Heart left ventricle (tissue), 13 donors: ENCODE measurements at regions not wholly inside any gene's neighbourhood (a gene's known extent, or its start where the extent isn't known, plus 50 kb on each side); places are given as distances from the start of the nearest gene placed in this dataset.

Source experiments
- POLR2A ChIP-seq, 2 donors: fragments of 450-650 bp; IDR thresholded peaks; one replicate each; pipeline ENCODE4 v1.6.1; 2017; ENCODE audit warnings: antibody characterized with exemption in 2 of 2, mild to moderate bottlenecking in 2 of 2, moderate library complexity in 2 of 2
- TF ChIP-seq, protein P1 (sequence below), 12 donors: fragments of 200-600 bp; sonication (generic) in 4 of 12; IDR thresholded peaks; one replicate each; pipeline versions ENCODE4 v1.5.0 to v1.8.0; 2018 to 2022; ENCODE audit warnings: antibody characterized with exemption in 12 of 12, mild to moderate bottlenecking in 5 of 12
- donor health status: ischemic (EF 13 %, LVEDD 7.1; RV severe dilation, severe dysfunction).
- donor health status: DM: no; HTN: yes; CAD: no.
- donor health status: DM: no; HTN: no; CAD: no.
- donor health status: ischemic (EF 25% LVEDD 6.9; RV normal size, moderate dysfunction).
- donor health status: ischemic (EF 25% LVEDD 5.7; RV mildly dilated, moderate dysfunction).
- donor health status: ischemic (EF 35%, LVEDD 5.7; RV mildly dilated, moderate dysfunction).
- donor health status: nonischemic (EF 11% LVEDD 7.7; RV severe dilation, severe dysfunction).
- donor health status: DM: yes; HTN: yes; CAD: no.
- donor health status: PGD.
- donor health status: ischemic (EF 29% LVEDD 5.4; RV normal size, mild dysfunction).
- donor health status: nonischemic (EF 23%, LVEDD 6.1; RV moderate dilation, normal function).

DNA sequence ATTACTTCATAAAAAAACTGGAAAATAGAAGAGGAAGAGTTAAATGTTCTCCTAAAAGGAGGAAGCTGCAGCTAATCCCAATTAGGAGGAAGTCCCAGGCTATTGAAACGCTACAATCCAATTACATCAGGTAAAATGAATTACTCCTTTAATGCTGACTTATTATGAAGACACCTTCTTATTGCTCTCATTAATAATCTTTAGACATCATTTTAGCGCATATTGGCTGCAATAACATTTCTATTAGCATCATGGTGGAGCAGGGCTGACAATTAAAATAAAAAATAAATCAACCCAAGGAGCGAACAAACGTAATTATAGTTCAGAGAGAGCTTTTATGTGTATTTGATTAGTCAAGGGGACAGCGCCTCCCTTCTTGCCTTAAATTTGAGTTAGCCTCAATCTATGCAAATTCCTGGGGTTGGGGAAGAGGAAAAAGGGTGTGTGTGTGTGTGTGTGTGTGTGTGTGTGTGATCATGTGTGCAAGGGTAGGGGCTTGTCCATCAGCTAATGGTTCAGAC lies 109.0 kb upstream of the IRX6 start:
- TF ChIP-seq, protein P1, sequence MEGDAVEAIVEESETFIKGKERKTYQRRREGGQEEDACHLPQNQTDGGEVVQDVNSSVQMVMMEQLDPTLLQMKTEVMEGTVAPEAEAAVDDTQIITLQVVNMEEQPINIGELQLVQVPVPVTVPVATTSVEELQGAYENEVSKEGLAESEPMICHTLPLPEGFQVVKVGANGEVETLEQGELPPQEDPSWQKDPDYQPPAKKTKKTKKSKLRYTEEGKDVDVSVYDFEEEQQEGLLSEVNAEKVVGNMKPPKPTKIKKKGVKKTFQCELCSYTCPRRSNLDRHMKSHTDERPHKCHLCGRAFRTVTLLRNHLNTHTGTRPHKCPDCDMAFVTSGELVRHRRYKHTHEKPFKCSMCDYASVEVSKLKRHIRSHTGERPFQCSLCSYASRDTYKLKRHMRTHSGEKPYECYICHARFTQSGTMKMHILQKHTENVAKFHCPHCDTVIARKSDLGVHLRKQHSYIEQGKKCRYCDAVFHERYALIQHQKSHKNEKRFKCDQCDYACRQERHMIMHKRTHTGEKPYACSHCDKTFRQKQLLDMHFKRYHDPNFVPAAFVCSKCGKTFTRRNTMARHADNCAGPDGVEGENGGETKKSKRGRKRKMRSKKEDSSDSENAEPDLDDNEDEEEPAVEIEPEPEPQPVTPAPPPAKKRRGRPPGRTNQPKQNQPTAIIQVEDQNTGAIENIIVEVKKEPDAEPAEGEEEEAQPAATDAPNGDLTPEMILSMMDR (IDR thresholded peaks at IDR 0.05) = no peak
- no peak for TF ChIP-seq POLR2A (IDR thresholded peaks at IDR 0.05)
